ENCODE measurements at regions not wholly inside any gene's neighbourhood (a gene's known extent, or its start where the extent isn't known, plus 50 kb on each side); places are given as distances from the start of the nearest gene placed in this dataset.

DNA sequence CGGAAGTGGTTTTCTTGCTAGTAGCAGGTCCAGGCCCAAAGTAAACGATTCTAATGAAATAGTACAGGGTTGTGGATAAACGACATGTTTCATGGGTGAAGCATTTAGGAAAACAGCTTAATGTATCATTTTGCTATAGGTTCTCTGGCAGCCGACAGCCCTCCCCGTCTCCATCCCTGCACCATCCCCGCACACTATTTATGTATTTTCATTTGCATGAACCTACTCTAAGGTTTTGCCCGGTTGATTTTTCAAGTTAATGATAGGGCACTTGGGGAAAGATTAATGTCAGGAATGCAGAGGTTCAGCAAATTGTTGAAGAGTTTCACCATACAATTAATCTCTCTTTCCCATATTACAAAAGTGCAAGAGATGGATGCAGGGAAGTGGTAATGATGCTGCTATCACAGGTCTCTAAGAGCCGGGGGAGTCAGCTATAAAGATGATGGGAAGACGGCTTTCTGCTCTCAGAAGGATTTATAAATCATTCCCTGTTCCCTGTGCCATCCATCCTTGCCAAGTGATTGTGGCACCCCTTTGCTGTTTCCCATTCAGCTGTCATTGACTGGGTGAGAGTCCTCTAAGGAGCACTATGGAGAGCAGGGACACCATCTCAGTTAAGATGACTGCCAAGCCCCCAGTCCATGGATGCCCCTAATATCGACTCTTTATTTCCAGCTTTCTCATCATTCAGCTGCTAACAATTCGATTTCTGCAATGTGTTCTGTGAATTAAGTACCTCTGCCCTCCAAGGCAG is 186.3 kb downstream of the IRS2 start:
- no peaks in the 10 kb centered on the region for H3K36me3 ChIP-seq (ENCODE audit: insufficient read depth, low read length)
- no peak overlapping the region for H3K27ac Mint-ChIP-seq (ENCODE audit: unreplicated experiment)
- no peaks in the 10 kb centered on the region for H3K36me3 Mint-ChIP-seq (ENCODE audit: low read depth, unreplicated experiment)
- DNase-seq (ENCODE audit: low read depth) (no peak), FAIRE-seq (no peak)
- H3K27ac ChIP-seq (ENCODE audit: low read depth, low read length): no peak overlapping the region
- H3K4me2 ChIP-seq (ENCODE audit: low read length): no peak overlapping the region
- no peaks in the 10 kb centered on the region for H4K20me1 ChIP-seq (ENCODE audit: insufficient read depth, low read length)
- TF ChIP-seq, protein P1, sequence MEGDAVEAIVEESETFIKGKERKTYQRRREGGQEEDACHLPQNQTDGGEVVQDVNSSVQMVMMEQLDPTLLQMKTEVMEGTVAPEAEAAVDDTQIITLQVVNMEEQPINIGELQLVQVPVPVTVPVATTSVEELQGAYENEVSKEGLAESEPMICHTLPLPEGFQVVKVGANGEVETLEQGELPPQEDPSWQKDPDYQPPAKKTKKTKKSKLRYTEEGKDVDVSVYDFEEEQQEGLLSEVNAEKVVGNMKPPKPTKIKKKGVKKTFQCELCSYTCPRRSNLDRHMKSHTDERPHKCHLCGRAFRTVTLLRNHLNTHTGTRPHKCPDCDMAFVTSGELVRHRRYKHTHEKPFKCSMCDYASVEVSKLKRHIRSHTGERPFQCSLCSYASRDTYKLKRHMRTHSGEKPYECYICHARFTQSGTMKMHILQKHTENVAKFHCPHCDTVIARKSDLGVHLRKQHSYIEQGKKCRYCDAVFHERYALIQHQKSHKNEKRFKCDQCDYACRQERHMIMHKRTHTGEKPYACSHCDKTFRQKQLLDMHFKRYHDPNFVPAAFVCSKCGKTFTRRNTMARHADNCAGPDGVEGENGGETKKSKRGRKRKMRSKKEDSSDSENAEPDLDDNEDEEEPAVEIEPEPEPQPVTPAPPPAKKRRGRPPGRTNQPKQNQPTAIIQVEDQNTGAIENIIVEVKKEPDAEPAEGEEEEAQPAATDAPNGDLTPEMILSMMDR (IDR thresholded peaks at IDR 0.05; ENCODE audit: insufficient read depth, low read depth, low read length): no peak
- TF ChIP-seq EZH2 (IDR thresholded peaks at IDR 0.05; ENCODE audit: insufficient read depth, low read length): no peak
- H2AFZ ChIP-seq (ENCODE audit: low read depth, low read length): no peak overlapping the region
- no peaks in the 10 kb centered on the region for H3K79me2 ChIP-seq (ENCODE audit: insufficient read depth, low read length)
- H3K4me1 ChIP-seq (ENCODE audit: insufficient read depth, low read length): no peaks in the 10 kb centered on the region
- no peak overlapping the region for H3K4me3 Mint-ChIP-seq (ENCODE audit: unreplicated experiment)
- H3K4me3 ChIP-seq (ENCODE audit: insufficient read depth, low read depth, low read length): no peak overlapping the region
- H3K9me3 Mint-ChIP-seq (ENCODE audit: unreplicated experiment): peaks cover 3% of the 10 kb centered on the region
- no peaks in the 10 kb centered on the region for H3K27me3 ChIP-seq (ENCODE audit: insufficient read depth, low read length)
- H3K27me3 Mint-ChIP-seq (ENCODE audit: low read depth, unreplicated experiment): peaks cover 2% of the 10 kb centered on the region
- H3K4me1 Mint-ChIP-seq (ENCODE audit: low read depth, unreplicated experiment): peaks cover 4% of the 10 kb centered on the region
- no peak overlapping the region for H3K9ac ChIP-seq (ENCODE audit: low read length)
- H3K9me3 ChIP-seq (ENCODE audit: insufficient read depth, low read depth, low read length): no peaks in the 10 kb centered on the region

DNA sequence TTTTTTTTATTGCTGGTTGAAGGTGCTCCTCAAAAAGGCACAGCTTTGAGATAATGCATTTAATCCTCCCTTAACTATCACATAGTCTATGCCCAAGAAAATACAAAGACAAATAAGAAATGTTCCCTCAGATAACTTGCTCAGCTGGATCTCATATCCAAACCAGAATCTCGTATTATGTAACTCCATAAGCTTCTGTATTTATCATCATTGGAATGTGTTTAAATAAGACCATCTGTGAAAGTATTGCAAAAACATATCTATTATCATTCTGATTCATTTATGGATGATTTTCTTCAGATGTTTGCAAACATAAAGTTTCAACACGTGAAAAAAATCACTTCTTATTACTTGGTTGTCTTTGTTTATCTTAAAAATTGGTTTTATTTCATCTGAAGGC is 190.9 kb downstream of the IRS2 start:
- Histone ChIP-seq H3K4me1 (ENCODE audit: insufficient read depth, low read length) (no peaks in the 10 kb centered on the region), H3K36me3 (ENCODE audit: insufficient read depth, low read length) (no peaks in the 10 kb centered on the region), H3K9me3 (ENCODE audit: insufficient read depth, low read depth, low read length) (no peaks in the 10 kb centered on the region), H3K79me2 (ENCODE audit: insufficient read depth, low read length) (no peaks in the 10 kb centered on the region), H3K9ac (ENCODE audit: low read length) (no peak overlapping the region), H3K27ac (ENCODE audit: low read depth, low read length) (no peak overlapping the region), H3K4me2 (ENCODE audit: low read length) (no peak overlapping the region), H4K20me1 (ENCODE audit: insufficient read depth, low read length) (no peaks in the 10 kb centered on the region), H3K4me3 (ENCODE audit: insufficient read depth, low read depth, low read length) (no peak overlapping the region), H2AFZ (ENCODE audit: low read depth, low read length) (no peak overlapping the region), H3K27me3 (ENCODE audit: insufficient read depth, low read length) (no peaks in the 10 kb centered on the region)
- Mint-ChIP-seq H3K9me3 (ENCODE audit: unreplicated experiment) (peaks cover 3% of the 10 kb centered on the region), H3K4me1 (ENCODE audit: low read depth, unreplicated experiment) (no peaks in the 10 kb centered on the region), H3K36me3 (ENCODE audit: low read depth, unreplicated experiment) (no peaks in the 10 kb centered on the region), H3K4me3 (ENCODE audit: unreplicated experiment) (no peak overlapping the region), H3K27ac (ENCODE audit: unreplicated experiment) (no peak overlapping the region), H3K27me3 (ENCODE audit: low read depth, unreplicated experiment) (peaks cover 2% of the 10 kb centered on the region)
- no peak for DNase-seq (ENCODE audit: low read depth)
- FAIRE-seq: no peak
- TF ChIP-seq, protein P1 (IDR thresholded peaks at IDR 0.05; ENCODE audit: insufficient read depth, low read depth, low read length): no peak
- TF ChIP-seq EZH2 (IDR thresholded peaks at IDR 0.05; ENCODE audit: insufficient read depth, low read length): no peak

DNA sequence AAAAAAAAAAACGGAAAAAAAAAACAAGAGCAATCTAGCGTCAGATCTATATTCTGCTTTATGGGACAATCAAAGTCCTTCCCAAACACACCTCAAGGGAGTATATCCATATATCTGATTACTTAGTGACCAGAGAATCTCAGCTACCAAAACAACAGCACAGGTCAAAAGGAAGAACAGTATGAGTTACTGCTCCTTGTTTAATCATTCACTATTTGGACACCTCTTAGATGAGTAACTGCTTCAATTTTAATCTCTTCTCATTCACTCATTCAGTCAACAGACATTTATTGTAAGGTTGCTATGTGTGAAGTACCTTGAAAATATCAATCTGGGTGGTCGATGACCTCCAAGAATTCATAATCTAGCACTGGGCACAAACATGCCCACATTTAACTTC is 193.2 kb downstream of the IRS2 start:
- Histone ChIP-seq H3K27ac (ENCODE audit: low read depth, low read length) (no peak overlapping the region), H3K9ac (ENCODE audit: low read length) (no peak overlapping the region), H3K9me3 (ENCODE audit: insufficient read depth, low read depth, low read length) (no peaks in the 10 kb centered on the region), H3K27me3 (ENCODE audit: insufficient read depth, low read length) (no peaks in the 10 kb centered on the region), H2AFZ (ENCODE audit: low read depth, low read length) (no peak overlapping the region), H3K36me3 (ENCODE audit: insufficient read depth, low read length) (no peaks in the 10 kb centered on the region), H4K20me1 (ENCODE audit: insufficient read depth, low read length) (no peaks in the 10 kb centered on the region), H3K4me3 (ENCODE audit: insufficient read depth, low read depth, low read length) (no peak overlapping the region), H3K4me1 (ENCODE audit: insufficient read depth, low read length) (no peaks in the 10 kb centered on the region), H3K79me2 (ENCODE audit: insufficient read depth, low read length) (no peaks in the 10 kb centered on the region), H3K4me2 (ENCODE audit: low read length) (no peak overlapping the region)
- TF ChIP-seq, protein P1 (IDR thresholded peaks at IDR 0.05; ENCODE audit: insufficient read depth, low read depth, low read length): no peak
- TF ChIP-seq EZH2 (IDR thresholded peaks at IDR 0.05; ENCODE audit: insufficient read depth, low read length): no peak
- no peaks in the 10 kb centered on the region for H3K36me3 Mint-ChIP-seq (ENCODE audit: low read depth, unreplicated experiment)
- no peak overlapping the region for H3K27ac Mint-ChIP-seq (ENCODE audit: unreplicated experiment)
- peaks cover 4% of the 10 kb centered on the region for H3K27me3 Mint-ChIP-seq (ENCODE audit: low read depth, unreplicated experiment)
- no peaks in the 10 kb centered on the region for H3K4me1 Mint-ChIP-seq (ENCODE audit: low read depth, unreplicated experiment)
- DNase-seq (ENCODE audit: low read depth) (no peak), FAIRE-seq (no peak)
- H3K9me3 Mint-ChIP-seq (ENCODE audit: unreplicated experiment): peaks cover 3% of the 10 kb centered on the region
- H3K4me3 Mint-ChIP-seq (ENCODE audit: unreplicated experiment): no peak overlapping the region
